ENCODE measurements at regions not wholly inside any gene's neighbourhood (a gene's known extent, or its start where the extent isn't known, plus 50 kb on each side); places are given as distances from the start of the nearest gene placed in this dataset.

GRCh38 chr4:137067735-137068134 lies 464.6 kb downstream of the PCDH18 start:
- no peak for DNase-seq (ENCODE audit: low spot score)

- DNase-seq (ENCODE audit: low spot score), result no peak
Measured at GRCh38 chr4:137065311-137065710, 467.0 kb downstream of the PCDH18 start.

GRCh38 chr4:137063961-137064360 lies 468.3 kb downstream of the PCDH18 start:
- no peak for DNase-seq (ENCODE audit: low spot score)

GRCh38 chr4:137043184-137043583 lies 489.1 kb downstream of the PCDH18 start:
- DNase-seq (ENCODE audit: low spot score), result no peak

GRCh38 chr4:137039370-137039769 lies 492.9 kb downstream of the PCDH18 start:
- no peak for DNase-seq (ENCODE audit: low spot score)

GRCh38 chr4:137032222-137032621 lies 500.1 kb downstream of the PCDH18 start:
- no peak for DNase-seq (ENCODE audit: low spot score)

GRCh38 chr4:137029026-137029425 lies 503.3 kb downstream of the PCDH18 start:
- DNase-seq (ENCODE audit: low spot score), result no peak

- DNase-seq (ENCODE audit: low spot score), result no peak
Measured at GRCh38 chr4:137025484-137026059, 506.7 kb downstream of the PCDH18 start.

GRCh38 chr4:137015426-137016409 lies 516.6 kb downstream of the PCDH18 start:
- no peak for DNase-seq (ENCODE audit: low spot score)

GRCh38 chr4:137000432-137000831 lies 531.9 kb downstream of the PCDH18 start:
- no peak for DNase-seq (ENCODE audit: low spot score)

- no peak for DNase-seq (ENCODE audit: low spot score)
Measured at GRCh38 chr4:136992032-136992431, 540.3 kb downstream of the PCDH18 start.

GRCh38 chr4:136985683-136986082 lies 546.6 kb downstream of the PCDH18 start:
- DNase-seq (ENCODE audit: low spot score), result no peak

- DNase-seq (ENCODE audit: low spot score), result no peak
Measured at GRCh38 chr4:136967069-136967468, 565.2 kb downstream of the PCDH18 start.

GRCh38 chr4:136965478-136965877 lies 566.8 kb downstream of the PCDH18 start:
- no peak for DNase-seq (ENCODE audit: low spot score)

GRCh38 chr4:136962868-136963267 lies 569.4 kb downstream of the PCDH18 start:
- DNase-seq (ENCODE audit: low spot score), result no peak

- DNase-seq (ENCODE audit: low spot score), result no peak
Measured at GRCh38 chr4:136946307-136946907, 585.9 kb downstream of the PCDH18 start.

GRCh38 chr4:136939781-136940180 lies 592.5 kb downstream of the PCDH18 start:
- DNase-seq (ENCODE audit: low spot score), result no peak

GRCh38 chr4:136935871-136936270 lies 596.4 kb downstream of the PCDH18 start:
- DNase-seq (ENCODE audit: low spot score), result no peak

GRCh38 chr4:136935305-136935704 lies 597.0 kb downstream of the PCDH18 start:
- DNase-seq (ENCODE audit: low spot score), result no peak

GRCh38 chr4:136934601-136935000 lies 597.7 kb downstream of the PCDH18 start:
- no peak for DNase-seq (ENCODE audit: low spot score)

- no peak for DNase-seq (ENCODE audit: low spot score)
Measured at GRCh38 chr4:136931781-136932180, 600.5 kb downstream of the PCDH18 start.

GRCh38 chr4:136928957-136929411 lies 603.3 kb downstream of the PCDH18 start:
- DNase-seq (ENCODE audit: low spot score), result no peak

- peak; percentile 74 for DNase-seq (ENCODE audit: low spot score)
Measured at GRCh38 chr4:136927172-136927571, 605.1 kb downstream of the PCDH18 start.
